Suprapubic skin (tissue), 4 donors: ENCODE measurements at regions not wholly inside any gene's neighbourhood (a gene's known extent, or its start where the extent isn't known, plus 50 kb on each side); places are given as distances from the start of the nearest gene placed in this dataset.

Experiments
- DNase-seq, 2 donors: peaks; one replicate each; pipeline ENCODE4 v3.0.0-alpha.2; 2019; ENCODE audit warnings: low spot score in 2 of 2
- H3K27ac ChIP-seq: fragments of 200-600 bp; sonication (generic); one replicate; pipeline ENCODE4 v1.5.1; 2019
- H3K27me3 ChIP-seq: fragments of 200-600 bp; sonication (generic); one replicate; pipeline ENCODE4 v1.5.1; 2019
- H3K36me3 ChIP-seq: fragments of 200-600 bp; sonication (generic); one replicate; pipeline ENCODE4 v1.5.1; 2019
- H3K4me1 ChIP-seq: fragments of 200-600 bp; sonication (generic); one replicate; pipeline ENCODE4 v1.5.1; 2019
- H3K4me3 ChIP-seq: fragments of 200-600 bp; sonication (generic); one replicate; pipeline ENCODE4 v1.5.1; 2019; ENCODE audit warnings: mild to moderate bottlenecking
- H3K9me3 ChIP-seq: fragments of 200-600 bp; sonication (generic); one replicate; pipeline ENCODE4 v1.5.1; 2019
- EP300 ChIP-seq: sonication (generic); formaldehyde crosslinking; IDR thresholded peaks from one replicate; pipeline ENCODE4 v1.6.1; 2017; ENCODE audit warnings: antibody characterized with exemption
- POLR2A ChIP-seq, 2 donors: fragments of 450-650 bp; IDR thresholded peaks; one replicate each; pipeline ENCODE4 v1.6.1; 2017; ENCODE audit warnings: antibody characterized with exemption in 2 of 2, mild to moderate bottlenecking in 2 of 2, moderate library complexity in 2 of 2
- POLR2AphosphoS5 ChIP-seq, 3 donors: sonication (generic); formaldehyde crosslinking; IDR thresholded peaks; one replicate each; pipeline ENCODE4 v1.6.1; 2017; ENCODE audit warnings: antibody characterized with exemption in 3 of 3
- WGBS: methylation state at CpG from one replicate; pipeline ENCODE4 v1.1.5; 2018; 5-methylcytosine and 5-hydroxymethylcytosine counted together
- TF ChIP-seq, protein P1 (sequence below), 2 donors: fragments of 200-600 bp in 1 of 2; fragments of 450-650 bp in 1 of 2; sonication (generic) in 1 of 2; IDR thresholded peaks; one replicate each; pipeline ENCODE4 v1.5.1; 2016 to 2019; ENCODE audit warnings: antibody characterized with exemption in 2 of 2, mild to moderate bottlenecking in 1 of 2, moderate library complexity in 1 of 2

DNA sequence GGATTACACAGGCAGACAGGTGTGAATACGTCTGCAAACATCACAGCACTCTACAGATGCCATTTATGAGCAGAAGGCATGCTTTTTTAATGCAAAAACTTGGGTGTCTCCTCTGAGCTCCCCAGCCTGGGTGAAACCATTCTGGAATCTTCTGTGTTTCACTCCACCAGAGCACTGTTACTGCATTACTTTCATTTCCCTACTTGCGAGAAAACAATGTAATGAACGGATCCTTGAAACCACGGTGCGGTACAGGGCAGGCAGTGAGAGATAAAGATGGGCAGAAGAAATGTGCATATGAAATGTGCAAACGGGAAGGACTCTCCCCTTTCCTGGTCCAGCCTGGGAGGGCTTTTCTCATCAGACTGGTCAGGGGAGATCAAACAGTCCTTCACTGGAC is 584.3 kb upstream of the KLF4 start:
- 77% methylated on average over 6 of the region's 6 CpGs for WGBS
- TF ChIP-seq POLR2AphosphoS5 (IDR thresholded peaks at IDR 0.05) (no peak), EP300 (no peak)
- TF ChIP-seq, protein P1, sequence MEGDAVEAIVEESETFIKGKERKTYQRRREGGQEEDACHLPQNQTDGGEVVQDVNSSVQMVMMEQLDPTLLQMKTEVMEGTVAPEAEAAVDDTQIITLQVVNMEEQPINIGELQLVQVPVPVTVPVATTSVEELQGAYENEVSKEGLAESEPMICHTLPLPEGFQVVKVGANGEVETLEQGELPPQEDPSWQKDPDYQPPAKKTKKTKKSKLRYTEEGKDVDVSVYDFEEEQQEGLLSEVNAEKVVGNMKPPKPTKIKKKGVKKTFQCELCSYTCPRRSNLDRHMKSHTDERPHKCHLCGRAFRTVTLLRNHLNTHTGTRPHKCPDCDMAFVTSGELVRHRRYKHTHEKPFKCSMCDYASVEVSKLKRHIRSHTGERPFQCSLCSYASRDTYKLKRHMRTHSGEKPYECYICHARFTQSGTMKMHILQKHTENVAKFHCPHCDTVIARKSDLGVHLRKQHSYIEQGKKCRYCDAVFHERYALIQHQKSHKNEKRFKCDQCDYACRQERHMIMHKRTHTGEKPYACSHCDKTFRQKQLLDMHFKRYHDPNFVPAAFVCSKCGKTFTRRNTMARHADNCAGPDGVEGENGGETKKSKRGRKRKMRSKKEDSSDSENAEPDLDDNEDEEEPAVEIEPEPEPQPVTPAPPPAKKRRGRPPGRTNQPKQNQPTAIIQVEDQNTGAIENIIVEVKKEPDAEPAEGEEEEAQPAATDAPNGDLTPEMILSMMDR (IDR thresholded peaks at IDR 0.05), result no peak
- Histone ChIP-seq H3K4me1 (peaks cover 6% of the 10 kb centered on the region), H3K27ac (no peak overlapping the region), H3K9me3 (no peaks in the 10 kb centered on the region), H3K27me3 (no peaks in the 10 kb centered on the region), H3K36me3 (no peaks in the 10 kb centered on the region), H3K4me3 (no peak overlapping the region)
- DNase-seq, result no peak

DNA sequence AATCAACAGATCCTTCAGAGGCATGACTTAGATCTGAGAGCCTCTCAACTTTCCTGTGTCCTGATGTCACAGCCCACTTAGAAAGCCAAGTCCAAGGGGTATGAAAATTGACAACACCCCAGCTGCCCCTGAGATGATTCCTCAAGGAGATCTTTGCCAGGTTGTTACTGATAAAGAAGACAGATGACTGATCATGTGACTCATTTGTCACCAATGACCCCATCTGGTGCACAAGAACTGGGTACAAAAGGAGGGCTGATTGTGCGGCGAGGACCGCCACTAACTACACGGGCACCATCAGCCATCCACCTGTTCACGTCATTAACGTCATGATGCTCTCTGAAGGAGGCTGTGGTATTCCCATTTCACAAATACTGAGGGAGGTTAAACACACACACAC is 583.2 kb upstream of the KLF4 start:
- Histone ChIP-seq H3K4me3 (no peak overlapping the region), H3K27ac (no peak overlapping the region), H3K9me3 (no peaks in the 10 kb centered on the region), H3K36me3 (no peaks in the 10 kb centered on the region), H3K4me1 (peaks cover 1% of the 10 kb centered on the region), H3K27me3 (no peaks in the 10 kb centered on the region)
- TF ChIP-seq EP300 (no peak), POLR2A (IDR thresholded peaks at IDR 0.05) (no peak), POLR2AphosphoS5 (IDR thresholded peaks at IDR 0.05) (no peak)
- TF ChIP-seq, protein P1 (IDR thresholded peaks at IDR 0.05), result no peak
- WGBS, result 95% methylated on average over 6 of the region's 6 CpGs
- DNase-seq, result no peak

DNA sequence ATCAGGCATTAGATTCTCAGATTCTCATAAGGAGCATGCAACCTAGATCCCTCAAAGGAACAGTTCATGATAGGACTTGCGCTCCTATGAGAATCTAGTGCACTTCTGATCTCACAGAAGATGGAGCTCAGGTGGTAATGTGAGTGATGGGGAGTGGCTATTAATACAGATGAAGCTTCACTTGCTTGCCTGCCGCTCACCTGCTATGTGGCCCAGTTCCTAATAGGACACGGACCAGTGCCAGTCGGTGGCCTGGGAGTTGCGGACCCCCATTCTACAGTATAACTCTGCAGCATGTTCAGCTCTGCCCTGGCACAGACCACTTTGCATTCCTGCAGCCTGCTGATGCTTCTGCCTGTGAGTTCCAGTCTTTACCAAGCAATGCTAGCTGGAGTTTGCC is 581.3 kb upstream of the KLF4 start:
- WGBS, result 95% methylated on average over 5 of the region's 5 CpGs
- no peak for TF ChIP-seq POLR2AphosphoS5 (IDR thresholded peaks at IDR 0.05)
- no peak for TF ChIP-seq EP300
- TF ChIP-seq, protein P1 (IDR thresholded peaks at IDR 0.05), result no peak
- TF ChIP-seq POLR2A (IDR thresholded peaks at IDR 0.05), result no peak
- no peaks in the 10 kb centered on the region for H3K36me3 ChIP-seq
- no peaks in the 10 kb centered on the region for H3K27me3 ChIP-seq
- no peak for DNase-seq
- H3K4me3 ChIP-seq, result no peak overlapping the region
- H3K9me3 ChIP-seq, result no peaks in the 10 kb centered on the region
- H3K4me1 ChIP-seq, result no peaks in the 10 kb centered on the region
- H3K27ac ChIP-seq, result no peak overlapping the region

GRCh38 chr9:108069991-108070390 is 580.4 kb upstream of the KLF4 start:
- H3K36me3 ChIP-seq, result no peaks in the 10 kb centered on the region
- no peak for TF ChIP-seq EP300
- no peak for TF ChIP-seq POLR2AphosphoS5 (IDR thresholded peaks at IDR 0.05)
- TF ChIP-seq, protein P1 (IDR thresholded peaks at IDR 0.05), result no peak
- TF ChIP-seq POLR2A (IDR thresholded peaks at IDR 0.05), result no peak
- H3K4me3 ChIP-seq, result no peak overlapping the region
- no peaks in the 10 kb centered on the region for H3K4me1 ChIP-seq
- H3K27me3 ChIP-seq, result no peaks in the 10 kb centered on the region
- H3K9me3 ChIP-seq, result no peaks in the 10 kb centered on the region
- DNase-seq, result no peak
- H3K27ac ChIP-seq, result no peak overlapping the region
- WGBS, result 82% methylated on average over 1 of the region's 1 CpG

DNA sequence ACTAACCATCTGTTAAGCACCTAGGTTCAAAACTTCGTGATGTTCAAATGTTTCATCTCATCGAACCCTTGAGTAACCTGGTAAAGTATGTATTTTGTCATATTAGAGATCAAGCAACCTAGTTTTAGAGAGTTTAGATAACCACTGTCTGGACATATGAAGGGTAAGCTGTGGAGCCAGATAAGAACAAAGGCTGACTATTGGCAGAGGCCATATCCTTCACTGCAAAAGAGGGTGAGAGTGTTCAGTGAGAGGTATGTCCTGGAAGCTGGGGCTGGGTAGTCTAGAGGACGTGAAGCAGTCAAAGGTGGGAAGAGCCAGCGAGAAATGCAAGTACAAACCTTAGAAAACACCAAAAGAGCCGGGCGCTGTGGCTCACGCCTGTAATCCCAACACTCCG is 573.1 kb upstream of the KLF4 start:
- Histone ChIP-seq H3K27me3 (no peaks in the 10 kb centered on the region), H3K4me1 (peaks cover 6% of the 10 kb centered on the region), H3K4me3 (no peak overlapping the region), H3K36me3 (no peaks in the 10 kb centered on the region), H3K9me3 (no peaks in the 10 kb centered on the region), H3K27ac (no peak overlapping the region)
- 93% methylated on average over 8 of the region's 8 CpGs for WGBS
- TF ChIP-seq POLR2AphosphoS5 (IDR thresholded peaks at IDR 0.05) (no peak), POLR2A (IDR thresholded peaks at IDR 0.05) (no peak), EP300 (no peak)
- TF ChIP-seq, protein P1 (IDR thresholded peaks at IDR 0.05), result no peak
- no peak for DNase-seq
